ENCODE measurements at regions not wholly inside any gene's neighbourhood (a gene's known extent, or its start where the extent isn't known, plus 50 kb on each side); places are given as distances from the start of the nearest gene placed in this dataset.

DNA sequence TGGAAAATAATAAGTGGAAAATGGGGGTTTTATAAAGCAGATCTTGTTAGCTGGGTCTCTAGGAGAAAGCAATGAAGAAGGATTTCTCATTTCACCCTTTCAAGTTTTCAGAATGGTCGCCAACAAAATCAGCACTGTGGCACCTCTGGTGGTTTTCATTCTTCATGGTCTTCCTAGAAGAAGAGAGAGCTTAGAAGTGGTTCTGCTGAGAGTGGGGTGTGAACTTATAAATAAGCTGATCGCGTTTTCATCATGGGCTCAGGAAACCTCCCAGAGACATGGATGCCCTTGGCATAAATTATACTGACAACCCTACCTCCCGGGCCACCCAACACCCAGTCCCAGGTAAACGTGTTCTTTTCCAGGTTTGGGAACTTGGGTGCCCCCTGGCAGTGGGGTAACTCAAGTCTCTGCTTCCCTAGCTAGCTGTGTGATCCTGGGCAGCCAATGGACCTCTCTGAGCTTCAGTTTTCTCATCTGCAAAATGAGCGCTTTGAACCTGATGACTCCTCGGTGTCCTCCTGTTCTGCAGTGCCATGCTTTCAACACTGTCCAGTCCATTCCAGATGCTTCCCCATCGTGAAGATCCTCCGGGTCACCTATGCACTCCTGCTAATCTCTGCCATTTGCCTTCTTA lies 72.6 kb upstream of the GRAMD1B start:
- peaks cover 6% of the 10 kb centered on the region for H3K4me1 Mint-ChIP-seq
- H3K27ac Mint-ChIP-seq = no peak overlapping the region
- no peak for DNase-seq (ENCODE audit: low spot score in 2 of 2, unreplicated experiment in 2 of 2)
- peaks cover 71% of the 10 kb centered on the region for H3K27me3 Mint-ChIP-seq (ENCODE audit: low read depth)
- H3K4me3 Mint-ChIP-seq = peak overlapping the region; percentile 72
- no peaks in the 10 kb centered on the region for H3K9me3 Mint-ChIP-seq
- H3K36me3 Mint-ChIP-seq = no peaks in the 10 kb centered on the region
- TF ChIP-seq, protein P1, sequence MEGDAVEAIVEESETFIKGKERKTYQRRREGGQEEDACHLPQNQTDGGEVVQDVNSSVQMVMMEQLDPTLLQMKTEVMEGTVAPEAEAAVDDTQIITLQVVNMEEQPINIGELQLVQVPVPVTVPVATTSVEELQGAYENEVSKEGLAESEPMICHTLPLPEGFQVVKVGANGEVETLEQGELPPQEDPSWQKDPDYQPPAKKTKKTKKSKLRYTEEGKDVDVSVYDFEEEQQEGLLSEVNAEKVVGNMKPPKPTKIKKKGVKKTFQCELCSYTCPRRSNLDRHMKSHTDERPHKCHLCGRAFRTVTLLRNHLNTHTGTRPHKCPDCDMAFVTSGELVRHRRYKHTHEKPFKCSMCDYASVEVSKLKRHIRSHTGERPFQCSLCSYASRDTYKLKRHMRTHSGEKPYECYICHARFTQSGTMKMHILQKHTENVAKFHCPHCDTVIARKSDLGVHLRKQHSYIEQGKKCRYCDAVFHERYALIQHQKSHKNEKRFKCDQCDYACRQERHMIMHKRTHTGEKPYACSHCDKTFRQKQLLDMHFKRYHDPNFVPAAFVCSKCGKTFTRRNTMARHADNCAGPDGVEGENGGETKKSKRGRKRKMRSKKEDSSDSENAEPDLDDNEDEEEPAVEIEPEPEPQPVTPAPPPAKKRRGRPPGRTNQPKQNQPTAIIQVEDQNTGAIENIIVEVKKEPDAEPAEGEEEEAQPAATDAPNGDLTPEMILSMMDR (IDR thresholded peaks at IDR 0.05; ENCODE audit: unreplicated experiment) = no peak

DNA sequence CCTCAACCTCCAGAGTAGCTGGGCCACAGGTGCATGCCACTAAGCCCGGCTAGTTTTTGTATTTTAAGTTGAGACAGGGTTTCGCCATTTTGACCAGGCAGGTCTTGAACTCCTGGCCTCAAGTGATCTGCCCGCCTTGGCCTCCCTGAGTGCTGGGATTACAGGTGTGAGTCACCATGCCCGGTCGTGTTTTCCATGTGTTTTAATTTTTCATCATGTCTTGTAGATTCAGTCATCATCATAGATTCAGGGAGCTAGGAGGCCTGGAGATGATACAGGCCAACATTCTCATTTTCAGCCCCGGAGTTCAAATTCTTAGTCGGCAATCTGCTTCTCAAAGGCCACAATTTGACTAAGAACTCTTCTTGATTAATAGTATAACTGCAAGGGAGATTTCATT lies 73.5 kb upstream of the GRAMD1B start:
- no peak for DNase-seq (ENCODE audit: low spot score in 2 of 2, unreplicated experiment in 2 of 2)
- no peaks in the 10 kb centered on the region for H3K9me3 Mint-ChIP-seq
- no peak overlapping the region for H3K4me3 Mint-ChIP-seq
- no peaks in the 10 kb centered on the region for H3K36me3 Mint-ChIP-seq
- TF ChIP-seq, protein P1 (IDR thresholded peaks at IDR 0.05; ENCODE audit: unreplicated experiment) = no peak
- peaks cover 6% of the 10 kb centered on the region for H3K4me1 Mint-ChIP-seq
- peaks cover 63% of the 10 kb centered on the region for H3K27me3 Mint-ChIP-seq (ENCODE audit: low read depth)
- no peak overlapping the region for H3K27ac Mint-ChIP-seq

DNA sequence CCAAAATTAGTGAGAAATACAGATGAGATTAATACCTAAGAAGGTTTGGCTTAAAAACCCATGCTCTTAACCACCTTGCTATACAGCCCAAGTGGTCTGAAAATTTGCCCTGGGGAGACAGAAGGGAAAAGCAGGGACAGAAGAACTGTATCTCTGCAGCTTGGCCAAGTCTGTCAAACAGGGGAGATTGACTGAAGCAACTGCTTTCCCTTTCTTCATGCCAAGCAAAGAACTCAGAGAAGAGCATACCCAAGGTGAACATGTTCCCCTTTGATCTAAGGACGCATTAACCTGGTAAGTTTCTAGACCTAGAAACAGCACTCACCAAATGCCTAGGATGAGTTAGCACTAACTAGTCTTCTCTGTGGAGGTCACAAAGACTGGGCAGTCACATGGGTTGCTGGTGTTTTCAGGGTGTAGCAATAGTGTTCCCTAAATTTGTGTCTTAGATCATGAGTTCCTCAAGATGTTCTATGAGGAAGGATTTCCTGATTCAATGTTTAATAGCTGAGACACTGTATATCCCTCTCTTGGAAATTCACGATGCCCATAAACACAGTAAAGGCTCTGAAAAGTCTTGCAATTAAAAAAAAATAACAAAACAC lies 75.6 kb upstream of the GRAMD1B start:
- Mint-ChIP-seq H3K4me3 (no peak overlapping the region), H3K9me3 (no peaks in the 10 kb centered on the region), H3K27ac (no peak overlapping the region), H3K4me1 (peaks cover 6% of the 10 kb centered on the region), H3K36me3 (no peaks in the 10 kb centered on the region), H3K27me3 (ENCODE audit: low read depth) (peaks cover 43% of the 10 kb centered on the region)
- no peak for DNase-seq (ENCODE audit: low spot score in 2 of 2, unreplicated experiment in 2 of 2)
- TF ChIP-seq, protein P1 (IDR thresholded peaks at IDR 0.05; ENCODE audit: unreplicated experiment) = no peak

DNA sequence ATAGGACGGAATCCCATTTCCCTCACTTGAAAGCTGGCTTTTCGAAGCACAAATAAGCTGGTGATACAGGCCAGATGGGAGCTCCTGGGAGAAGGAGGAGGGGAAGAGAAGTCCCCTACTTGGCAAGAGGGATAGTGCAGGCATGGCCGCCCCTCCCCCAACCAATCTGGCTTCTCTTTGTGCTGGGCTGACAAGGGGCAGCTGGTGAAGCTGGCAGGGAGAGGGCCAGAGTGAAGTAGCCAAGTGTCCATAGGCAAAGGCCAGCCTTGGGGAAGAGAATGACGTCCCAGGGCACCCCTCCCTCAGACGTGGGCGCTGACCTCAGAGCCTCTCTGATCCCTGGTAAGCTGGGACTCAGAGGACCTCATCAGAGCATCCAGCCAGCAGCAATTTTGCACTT lies 78.7 kb upstream of the GRAMD1B start:
- Mint-ChIP-seq H3K27me3 (ENCODE audit: low read depth) (peaks cover 15% of the 10 kb centered on the region), H3K4me3 (no peak overlapping the region), H3K36me3 (no peaks in the 10 kb centered on the region), H3K4me1 (no peaks in the 10 kb centered on the region), H3K9me3 (peaks cover 4% of the 10 kb centered on the region), H3K27ac (no peak overlapping the region)
- no peak for DNase-seq (ENCODE audit: low spot score in 2 of 2, unreplicated experiment in 2 of 2)
- TF ChIP-seq, protein P1 (IDR thresholded peaks at IDR 0.05; ENCODE audit: unreplicated experiment) = no peak

DNA sequence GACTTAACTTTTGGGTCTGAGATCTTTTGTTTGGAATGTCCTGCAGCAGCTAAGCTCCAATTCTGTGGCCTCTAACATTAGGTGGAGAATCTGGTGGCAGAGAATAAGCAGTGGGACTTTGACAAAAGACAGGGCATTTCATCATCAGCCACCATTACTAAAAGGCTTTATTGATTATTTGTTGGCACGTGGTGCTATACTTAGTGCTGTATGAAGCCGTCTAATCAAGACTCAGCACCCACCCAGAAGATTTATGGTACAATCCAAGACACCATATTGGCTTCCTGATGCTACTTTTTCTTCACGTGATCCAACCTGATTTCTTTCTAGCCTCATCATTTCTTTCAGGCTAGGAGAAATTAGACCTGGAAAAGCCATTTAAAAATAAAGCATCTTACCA lies 80.7 kb upstream of the GRAMD1B start:
- Mint-ChIP-seq H3K27ac (no peak overlapping the region), H3K4me1 (peaks cover 5% of the 10 kb centered on the region), H3K36me3 (no peaks in the 10 kb centered on the region), H3K27me3 (ENCODE audit: low read depth) (peaks cover 10% of the 10 kb centered on the region), H3K4me3 (no peak overlapping the region), H3K9me3 (peaks cover 4% of the 10 kb centered on the region)
- no peak for DNase-seq (ENCODE audit: low spot score in 2 of 2, unreplicated experiment in 2 of 2)
- TF ChIP-seq, protein P1 (IDR thresholded peaks at IDR 0.05; ENCODE audit: unreplicated experiment) = no peak

Data from mesothelial cell of epicardium (in vitro differentiated cells).